K562 (cell line): ENCODE measurements at regions not wholly inside any gene's neighbourhood (a gene's known extent, or its start where the extent isn't known, plus 50 kb on each side); places are given as distances from the start of the nearest gene placed in this dataset.

Experiments used
- ATAC-seq: fragments of 200-7000 bp; cut with Tn5 transposase; 3 replicates; pipeline ENCODE4 v1.9.1; 2020; ENCODE audit warnings: moderate library complexity
- BruUV-seq: library from RNA; stranded (reverse); fragments of 400-500 nt; replicated peaks from 2 replicates; lab custom pipeline; 2021; lab: Mats Ljungman, UMichigan
- CTCF ChIA-PET: fragments of 300-600 bp; formaldehyde crosslinking; extraction: SDS; loops from one replicate; lab custom pipeline; 2021; ENCODE audit warnings: low intra/inter-chr PET ratio; lab: Yijun Ruan, JAX
- POLR2A ChIA-PET: fragments of 300-600, 350-650 bp; sonication (Branson Sonifier 250); formaldehyde crosslinking; extraction: SDS; loops from one replicate; lab custom pipeline; 2021; ENCODE audit warnings: antibody characterized with exemption, inconsistent platforms; lab: Yijun Ruan, JAX
- DNase-seq, 4 experiments: peaks; one replicate each; pipeline versions ENCODE4 v3.0.0 to v3.0.0-alpha.2; 2011 to 2018; ENCODE audit warnings: low spot score in 3 of 4, mixed read lengths in 3 of 4; ENCODE audit errors: extremely low read depth in 1 of 4
- FAIRE-seq: peaks from 2 replicates; lab custom pipeline; 2011; peaks lifted over from hg19 to GRCh38; lab: Jason Lieb, UNC
- H2AFZ ChIP-seq: 2 replicates; pipeline ENCODE4 v1.6.0; 2011; ENCODE audit warnings: low read depth, low read length, control low read depth, inconsistent platforms
- H3K27ac ChIP-seq: fragments of 200-600 bp; 3 replicates; pipeline ENCODE4 v1.8.0; 2011; ENCODE audit warnings: low read depth, mild to moderate bottlenecking, control low read depth, inconsistent platforms, low read length, moderate library complexity, mixed read lengths; ENCODE audit errors: extremely low read depth
- H3K27me3 ChIP-seq, 2 experiments: fragments of 300-600 bp in 1 of 2; 2 replicates in 1 of 2; 3 replicates in 1 of 2; pipeline versions ENCODE4 v1.6.0 to v1.8.0; 2011; ENCODE audit warnings: inconsistent platforms in 2 of 2, low read length in 2 of 2, mild to moderate bottlenecking in 1 of 2, mixed read lengths in 1 of 2, moderate library complexity in 1 of 2; ENCODE audit not compliant: control insufficient read depth in 2 of 2, insufficient read depth in 2 of 2
- H3K36me3 ChIP-seq: fragments of 300-600 bp; 3 replicates; pipeline ENCODE4 v1.8.0; 2011; ENCODE audit warnings: mild to moderate bottlenecking, low read length, inconsistent platforms; ENCODE audit not compliant: control insufficient read depth, insufficient read depth
- H3K4me1 ChIP-seq, 2 experiments: fragments of 200-600 bp in 1 of 2; replicated peaks in 1 of 2; 2 replicates in 1 of 2; 3 replicates in 1 of 2; pipeline versions ENCODE4 v1.5.1 to v1.8.0; 2011; ENCODE audit warnings: inconsistent platforms in 2 of 2, low read length in 2 of 2, mild to moderate bottlenecking in 1 of 2, mixed read lengths in 1 of 2, moderate library complexity in 1 of 2; ENCODE audit not compliant: control insufficient read depth in 2 of 2, insufficient read depth in 2 of 2
- H3K4me2 ChIP-seq: 2 replicates; pipeline ENCODE4 v1.6.1; 2011; ENCODE audit warnings: low read length, control low read depth, inconsistent platforms, mixed read lengths; ENCODE audit not compliant: insufficient read depth
- H3K4me3 ChIP-seq: fragments of 200-600 bp; sonication (generic), shearing (Covaris generic); 2 replicates; pipeline ENCODE4 v1.5.1; 2016; ENCODE audit warnings: control low read depth, inconsistent platforms
- H3K79me2 ChIP-seq: fragments of 200-600 bp; 3 replicates; pipeline ENCODE4 v1.8.0; 2011; ENCODE audit warnings: low read length, inconsistent platforms; ENCODE audit not compliant: control insufficient read depth, insufficient read depth
- H3K9ac ChIP-seq, 2 experiments: 2 replicates each; pipeline versions ENCODE4 v1.6.0 to v1.6.1; 2011; ENCODE audit warnings: low read depth in 2 of 2, low read length in 2 of 2, control low read depth in 1 of 2, inconsistent platforms in 1 of 2, mild to moderate bottlenecking in 1 of 2, mixed read lengths in 1 of 2; ENCODE audit not compliant: insufficient read depth in 1 of 2
- H3K9me1 ChIP-seq: one replicate; pipeline ENCODE4 v1.6.0; 2011; ENCODE audit warnings: inconsistent platforms, mild to moderate bottlenecking, low read length, moderate library complexity; ENCODE audit not compliant: control insufficient read depth, insufficient read depth
- H3K9me3 ChIP-seq: replicated peaks from 2 replicates; pipeline ENCODE4 v1.5.1; 2011; ENCODE audit warnings: low read depth, low read length, inconsistent platforms; ENCODE audit not compliant: control insufficient read depth, insufficient read depth
- H4K20me1 ChIP-seq: replicated peaks from 2 replicates; pipeline ENCODE4 v1.6.1; 2011; ENCODE audit warnings: low read length, inconsistent platforms, mixed read lengths; ENCODE audit not compliant: control insufficient read depth, insufficient read depth
- CEBPB ChIP-seq: fragments of 450-650 bp; IDR thresholded peaks from 2 replicates; pipeline ENCODE4 v1.6.1; 2016; ENCODE audit warnings: missing genetic modification characterization, missing compliant biosample characterization
- CEBPG ChIP-seq, 3 experiments: fragments of 200-800 bp in 1 of 3; sonication (Bioruptor generic) in 1 of 3; sonication (generic) in 1 of 3; formaldehyde crosslinking in 1 of 3; IDR thresholded peaks in 2 of 3; conservative IDR thresholded peaks in 1 of 3; 2 replicates each; pipeline versions ENCODE4 v1.6.1 to v1.8.0; 2016 to 2022; ENCODE audit warnings: missing compliant biosample characterization in 2 of 3, missing genetic modification characterization in 2 of 3, mild to moderate bottlenecking in 1 of 3, missing genetic modification reagents in 1 of 3
- MECOM ChIP-seq: fragments of 250-450 bp; sonication (Bioruptor Pico); IDR thresholded peaks from 2 replicates; pipeline ENCODE4 v1.8.0; 2022; ENCODE audit warnings: inconsistent platforms
- NBN ChIP-seq: fragments of 450-650 bp; IDR thresholded peaks from 2 replicates; pipeline ENCODE4 v1.6.1; 2016; ENCODE audit warnings: low read depth, mild to moderate bottlenecking
- RUNX1 ChIP-seq: sonication (generic); IDR thresholded peaks from 2 replicates; pipeline ENCODE4 v1.6.1; 2016; ENCODE audit warnings: antibody characterized with exemption, low read depth
- SRF ChIP-seq, 2 experiments: fragments of 250-450, 450-650 bp in 1 of 2; sonication (Bioruptor Pico) in 1 of 2; sonication (generic) in 1 of 2; formaldehyde crosslinking; IDR thresholded peaks; 2 replicates each; pipeline versions ENCODE4 v1.5.0 to v1.5.1; 2020 to 2022; ENCODE audit warnings: mild to moderate bottlenecking in 1 of 2, missing genetic modification reagents in 1 of 2
- TARDBP ChIP-seq: fragments of 450-650 bp; IDR thresholded peaks from 2 replicates; pipeline ENCODE4 v1.6.1; 2016
- TBP ChIP-seq: optimal IDR thresholded peaks from 2 replicates; pipeline ENCODE3; 2011; ENCODE audit warnings: low read depth, low read length, improper control_type of control experiment
- ZNF609 ChIP-seq: sonication (generic); formaldehyde crosslinking; IDR thresholded peaks from 2 replicates; pipeline ENCODE4 v1.8.1; 2023; ENCODE audit warnings: missing genetic modification reagents, mild to moderate bottlenecking, borderline replicate concordance
- WGBS: fragments of 100-300 bp; shearing (Covaris generic); methylation state at CpG from one replicate; pipeline ENCODE4 v1.1.6; 2016; ENCODE audit warnings: low coverage, mixed read lengths; ENCODE audit not compliant: insufficient coverage; ENCODE audit errors: missing lambda C conversion rate; 5-methylcytosine and 5-hydroxymethylcytosine counted together
- in situ Hi-C: fragments of 300-500 bp; cut with MboI; formaldehyde crosslinking; loops from 4 replicates; pipeline ENCODE4 v1.15.0; 2018; ENCODE audit warnings: inconsistent platforms, mixed read lengths
- intact Hi-C: fragments of 100-400 bp; cut with micrococcal nuclease; formaldehyde crosslinking; loops from 2 replicates; pipeline ENCODE4 v1.14.2; 2022

- TF ChIP-seq ZNF609 (CRISPR knock-in tag) = no peak
- no peak for TF ChIP-seq MECOM
- TF ChIP-seq TBP = no peak
These were observed 435.1 kb downstream of the EFNB2 start (continued) for GRCh38 chr13:106100171-106100919.

- DNase-seq (no peak), FAIRE-seq (no peak), ATAC-seq (no peak)
- H3K4me3 ChIP-seq = no peak overlapping the region
- no peaks in the 10 kb centered on the region for H3K9me3 ChIP-seq
- H3K79me2 ChIP-seq = no peaks in the 10 kb centered on the region
- CTCF ChIA-PET = no interaction called here
- TF ChIP-seq CEBPG (CRISPR knock-in tag; IDR thresholded peaks at IDR 0.05) = no peak
- TF ChIP-seq CEBPG (tag; conservative IDR thresholded peaks at IDR 0.05 in 1 of 2, IDR thresholded peaks at IDR 0.05 in 1 of 2) = no peak
- TF ChIP-seq SRF (CRISPR knock-in tag; IDR thresholded peaks at IDR 0.05) = no peak
- TF ChIP-seq CEBPB (tag) = no peak
- no peak for TF ChIP-seq RUNX1
- TF ChIP-seq NBN = no peak
- no peak for TF ChIP-seq TARDBP
- POLR2A ChIA-PET = no interaction called here
- no peaks in the 10 kb centered on the region for H3K4me1 ChIP-seq
- H3K36me3 ChIP-seq = no peaks in the 10 kb centered on the region
- H3K27ac ChIP-seq = no peak overlapping the region
- no peak overlapping the region for H3K9ac ChIP-seq
- H3K4me2 ChIP-seq = no peak overlapping the region
- no peak overlapping the region for H2AFZ ChIP-seq
- no peaks in the 10 kb centered on the region for H3K9me1 ChIP-seq
- WGBS = 0% methylated on average over 8 of the region's 13 CpGs
- in situ Hi-C loops = no loop called here
- intact Hi-C loops = no loop called here
- no peaks in the 10 kb centered on the region for H3K27me3 ChIP-seq
- BruUV-seq = no TSS peak
- H4K20me1 ChIP-seq = no peaks in the 10 kb centered on the region
These were observed 435.7 kb downstream of the EFNB2 start for GRCh38 chr13:106099765-106100164.
